ENCODE measurements at regions not wholly inside any gene's neighbourhood (a gene's known extent, or its start where the extent isn't known, plus 50 kb on each side); places are given as distances from the start of the nearest gene placed in this dataset.
"Not testable (repeated sequence)": the region's sequence is repeated elsewhere in the genome, so short reads cannot be mapped to it uniquely, and the experiment has no call there.

DNA sequence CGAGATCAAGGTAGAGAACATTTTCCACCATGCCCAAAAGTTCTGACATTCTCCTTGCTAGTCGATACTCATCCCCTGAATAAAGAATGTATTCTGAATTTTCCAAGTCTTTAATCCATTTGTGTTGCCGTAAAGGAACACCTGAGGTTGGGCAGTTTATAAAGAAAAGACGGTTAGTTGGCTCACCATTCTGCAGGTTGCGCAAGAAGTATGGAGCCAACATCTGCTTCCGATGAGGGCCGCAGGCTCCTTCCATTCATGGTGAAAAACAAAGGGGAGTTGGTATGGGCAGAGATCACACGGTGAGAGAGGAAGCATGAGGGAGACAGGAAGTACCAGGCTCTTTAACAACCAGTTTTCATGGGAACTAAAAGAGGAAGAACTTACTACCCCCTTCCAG, 121.2 kb downstream of the DCLK3 start:
- H3K4me3 ChIP-seq (ENCODE audit: low read depth, low read length), result no peak overlapping the region
- no peak for DNase-seq (ENCODE audit: low read depth)
- TF ChIP-seq, protein P1, sequence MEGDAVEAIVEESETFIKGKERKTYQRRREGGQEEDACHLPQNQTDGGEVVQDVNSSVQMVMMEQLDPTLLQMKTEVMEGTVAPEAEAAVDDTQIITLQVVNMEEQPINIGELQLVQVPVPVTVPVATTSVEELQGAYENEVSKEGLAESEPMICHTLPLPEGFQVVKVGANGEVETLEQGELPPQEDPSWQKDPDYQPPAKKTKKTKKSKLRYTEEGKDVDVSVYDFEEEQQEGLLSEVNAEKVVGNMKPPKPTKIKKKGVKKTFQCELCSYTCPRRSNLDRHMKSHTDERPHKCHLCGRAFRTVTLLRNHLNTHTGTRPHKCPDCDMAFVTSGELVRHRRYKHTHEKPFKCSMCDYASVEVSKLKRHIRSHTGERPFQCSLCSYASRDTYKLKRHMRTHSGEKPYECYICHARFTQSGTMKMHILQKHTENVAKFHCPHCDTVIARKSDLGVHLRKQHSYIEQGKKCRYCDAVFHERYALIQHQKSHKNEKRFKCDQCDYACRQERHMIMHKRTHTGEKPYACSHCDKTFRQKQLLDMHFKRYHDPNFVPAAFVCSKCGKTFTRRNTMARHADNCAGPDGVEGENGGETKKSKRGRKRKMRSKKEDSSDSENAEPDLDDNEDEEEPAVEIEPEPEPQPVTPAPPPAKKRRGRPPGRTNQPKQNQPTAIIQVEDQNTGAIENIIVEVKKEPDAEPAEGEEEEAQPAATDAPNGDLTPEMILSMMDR (IDR thresholded peaks at IDR 0.05; ENCODE audit: insufficient read depth, low read depth, low read length), result no peak

DNA sequence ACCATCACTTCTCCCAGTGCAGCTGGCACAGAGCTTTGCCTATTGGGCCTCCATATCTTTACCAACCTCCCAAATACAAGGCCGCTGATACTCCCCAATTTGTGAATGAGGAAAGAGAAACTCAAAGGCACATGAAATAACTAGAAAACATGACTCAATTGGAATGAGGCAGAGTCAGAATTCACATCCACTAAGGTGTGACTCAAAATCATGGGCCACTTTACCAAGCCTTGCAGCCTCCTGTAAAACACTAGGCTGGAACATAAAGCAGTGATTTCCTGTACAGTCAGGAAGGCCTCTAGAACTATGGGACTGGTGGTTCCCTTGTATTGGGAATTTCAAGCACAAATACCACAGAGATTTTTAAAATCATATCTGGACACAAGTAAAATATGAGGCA, 128.6 kb downstream of the DCLK3 start:
- TF ChIP-seq, protein P1 (IDR thresholded peaks at IDR 0.05; ENCODE audit: insufficient read depth, low read depth, low read length), result no peak
- DNase-seq (ENCODE audit: low read depth), result no peak
- no peak overlapping the region for H3K4me3 ChIP-seq (ENCODE audit: low read depth, low read length)

DNA sequence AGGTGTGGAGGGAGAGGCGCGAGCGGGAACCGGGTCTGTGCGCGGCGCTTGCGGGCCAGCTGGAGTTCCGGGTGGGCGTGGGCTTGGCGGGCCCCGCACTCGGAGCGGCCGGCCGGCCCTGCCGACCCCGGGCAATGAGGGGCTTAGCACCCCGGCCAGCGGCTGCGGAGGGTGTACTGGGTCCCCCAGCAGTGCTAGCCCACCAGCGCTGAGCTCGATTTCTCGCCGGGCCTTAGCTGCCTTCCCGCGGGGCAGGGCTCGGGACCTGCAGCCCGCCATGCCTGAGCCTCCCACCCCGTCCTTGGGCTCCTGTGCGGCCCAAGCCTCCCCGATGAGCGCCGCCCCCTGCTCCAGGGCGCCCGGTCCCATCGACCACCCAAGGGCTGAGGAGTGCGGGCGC, 130.5 kb downstream of the DCLK3 start:
- DNase-seq (ENCODE audit: low read depth); H3K4me3 ChIP-seq (ENCODE audit: low read depth, low read length): not testable (repeated sequence)

DNA sequence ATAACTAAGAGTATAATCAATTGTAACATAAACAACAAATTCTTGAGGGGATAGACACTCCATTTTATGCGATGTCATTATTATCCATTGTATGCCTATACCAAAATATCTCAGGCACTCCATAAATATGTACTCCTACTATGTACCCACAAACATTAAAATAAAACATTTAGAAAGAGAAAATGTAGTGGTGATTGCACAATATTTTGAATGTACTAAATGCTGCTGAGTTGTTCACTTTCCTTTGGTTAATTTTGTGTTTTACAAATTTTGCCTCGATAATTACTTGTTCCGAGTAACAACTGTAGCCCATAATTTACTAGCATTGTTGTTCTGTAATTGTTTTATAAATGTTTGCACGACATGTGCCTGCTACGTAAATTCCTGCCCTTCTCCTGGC, 131.3 kb downstream of the DCLK3 start:
- TF ChIP-seq, protein P1 (IDR thresholded peaks at IDR 0.05; ENCODE audit: insufficient read depth, low read depth, low read length), result no peak
- H3K4me3 ChIP-seq (ENCODE audit: low read depth, low read length), result no peak overlapping the region
- DNase-seq (ENCODE audit: low read depth), result no peak

DNA sequence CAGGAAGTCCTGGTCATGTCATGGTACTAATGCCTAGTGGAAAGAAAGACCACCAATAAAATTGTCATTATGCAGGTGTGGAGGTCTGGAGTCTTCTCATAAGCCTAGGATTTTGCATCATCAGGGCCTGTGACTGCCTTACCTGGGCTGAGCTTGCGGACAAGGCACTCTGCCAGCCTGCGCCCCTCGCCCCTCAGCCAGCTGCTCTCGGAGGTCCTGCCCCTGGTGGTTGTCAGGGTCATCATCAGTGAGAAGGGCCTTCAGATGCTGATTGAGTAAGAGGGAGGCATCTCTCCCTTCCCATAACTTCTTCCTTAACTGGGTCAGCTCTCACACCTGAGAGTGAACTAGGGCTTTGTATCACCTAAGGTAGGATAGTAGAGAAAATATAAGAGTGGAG, 132.8 kb downstream of the DCLK3 start:
- no peak for DNase-seq (ENCODE audit: low read depth)

DNA sequence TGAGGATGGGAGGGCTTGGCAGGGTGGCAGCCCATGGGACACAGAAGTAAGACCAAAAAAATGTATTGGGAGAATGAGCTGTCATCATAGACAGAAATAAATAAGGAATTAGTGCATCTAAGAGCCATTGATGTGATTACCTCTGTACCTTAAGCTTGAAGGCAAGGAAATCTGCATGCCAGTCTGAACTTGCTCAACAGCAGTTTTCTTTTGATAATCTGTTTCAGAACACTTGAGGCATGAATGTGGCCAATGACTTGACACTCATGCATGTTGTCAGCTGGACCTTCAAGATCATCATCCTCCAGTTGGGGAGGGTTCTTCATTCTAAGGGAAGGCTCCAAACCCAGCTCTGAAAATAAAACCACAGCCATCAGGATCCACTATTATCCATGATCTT, 148.5 kb downstream of the DCLK3 start:
- H3K4me3 ChIP-seq (ENCODE audit: low read depth, low read length), result no peak overlapping the region
- TF ChIP-seq, protein P1 (IDR thresholded peaks at IDR 0.05; ENCODE audit: insufficient read depth, low read depth, low read length), result no peak
- no peak for DNase-seq (ENCODE audit: low read depth)

More for the DNA sequence above, 132.8 kb downstream of the DCLK3 start:
- no peak overlapping the region for H3K4me3 ChIP-seq (ENCODE audit: low read depth, low read length)
- TF ChIP-seq, protein P1 (IDR thresholded peaks at IDR 0.05; ENCODE audit: insufficient read depth, low read depth, low read length), result no peak

DNA sequence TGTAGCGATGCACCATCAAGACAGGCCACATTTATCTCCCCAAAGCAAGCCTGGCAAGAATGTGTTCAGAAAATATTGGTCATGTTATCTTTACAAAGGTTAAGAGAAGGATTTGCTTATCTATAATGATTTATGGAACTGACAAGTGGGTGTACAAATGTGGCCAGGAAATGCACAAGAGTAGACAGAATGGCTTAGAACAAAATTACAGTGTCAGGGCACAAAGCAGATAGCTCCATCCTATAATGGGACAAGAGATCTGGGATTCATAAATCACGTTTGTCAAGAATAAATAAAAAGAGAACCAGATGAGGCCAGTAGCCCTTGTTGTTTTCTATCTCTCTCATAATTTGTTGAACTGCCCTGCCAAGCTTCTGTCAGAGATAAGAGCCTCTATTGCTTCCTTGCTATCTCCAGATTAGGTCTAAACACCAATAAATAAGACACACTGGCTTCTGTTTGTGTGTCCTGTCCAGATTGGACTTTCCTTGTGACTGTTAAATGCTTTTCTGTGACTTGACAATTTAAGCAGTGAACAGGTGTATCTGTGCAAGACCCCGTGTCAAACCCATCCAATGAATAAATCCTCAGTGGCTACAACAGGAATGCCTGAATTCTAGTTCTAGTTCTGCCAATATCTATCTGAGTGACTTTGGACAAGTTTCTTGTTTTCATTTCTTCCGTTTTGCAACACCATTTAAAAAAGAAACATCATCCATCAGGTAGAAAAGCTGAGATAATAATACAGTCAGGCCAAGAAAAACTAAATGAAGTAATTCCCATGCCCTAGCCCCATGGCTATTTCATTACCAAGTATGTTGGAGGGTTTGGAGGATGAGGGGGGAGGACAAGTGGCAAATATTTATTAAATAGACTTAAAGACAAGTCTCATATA, 157.2 kb downstream of the DCLK3 start:
- DNase-seq (ENCODE audit: low read depth), result peak; percentile 33
- H3K4me3 ChIP-seq (ENCODE audit: low read depth, low read length), result no peak overlapping the region
- TF ChIP-seq, protein P1 (IDR thresholded peaks at IDR 0.05; ENCODE audit: insufficient read depth, low read depth, low read length), result no peak
